ENCODE measurements at regions not wholly inside any gene's neighbourhood (a gene's known extent, or its start where the extent isn't known, plus 50 kb on each side); places are given as distances from the start of the nearest gene placed in this dataset.

DNA sequence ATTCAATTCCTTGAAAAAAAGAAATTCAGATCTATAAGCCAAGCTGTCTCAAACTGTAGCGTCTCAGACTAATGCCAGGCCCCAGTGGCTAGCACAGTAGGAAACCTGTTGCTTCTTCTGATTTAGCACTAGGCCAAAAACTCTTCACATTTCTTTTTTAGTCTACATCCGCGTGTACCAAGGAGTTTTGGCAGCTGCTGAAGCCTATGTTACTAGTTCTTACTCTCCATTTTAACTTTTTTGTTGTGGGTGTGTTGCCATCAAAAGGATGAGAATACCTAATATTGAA, 65.0 kb upstream of the BTN3A2 start:
- TF ChIP-seq CREB1 (CRISPR knock-in tag; IDR thresholded peaks at IDR 0.05; ENCODE audit: low read depth): no peak
- TF ChIP-seq, protein P1, sequence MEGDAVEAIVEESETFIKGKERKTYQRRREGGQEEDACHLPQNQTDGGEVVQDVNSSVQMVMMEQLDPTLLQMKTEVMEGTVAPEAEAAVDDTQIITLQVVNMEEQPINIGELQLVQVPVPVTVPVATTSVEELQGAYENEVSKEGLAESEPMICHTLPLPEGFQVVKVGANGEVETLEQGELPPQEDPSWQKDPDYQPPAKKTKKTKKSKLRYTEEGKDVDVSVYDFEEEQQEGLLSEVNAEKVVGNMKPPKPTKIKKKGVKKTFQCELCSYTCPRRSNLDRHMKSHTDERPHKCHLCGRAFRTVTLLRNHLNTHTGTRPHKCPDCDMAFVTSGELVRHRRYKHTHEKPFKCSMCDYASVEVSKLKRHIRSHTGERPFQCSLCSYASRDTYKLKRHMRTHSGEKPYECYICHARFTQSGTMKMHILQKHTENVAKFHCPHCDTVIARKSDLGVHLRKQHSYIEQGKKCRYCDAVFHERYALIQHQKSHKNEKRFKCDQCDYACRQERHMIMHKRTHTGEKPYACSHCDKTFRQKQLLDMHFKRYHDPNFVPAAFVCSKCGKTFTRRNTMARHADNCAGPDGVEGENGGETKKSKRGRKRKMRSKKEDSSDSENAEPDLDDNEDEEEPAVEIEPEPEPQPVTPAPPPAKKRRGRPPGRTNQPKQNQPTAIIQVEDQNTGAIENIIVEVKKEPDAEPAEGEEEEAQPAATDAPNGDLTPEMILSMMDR (conservative IDR thresholded peaks at IDR 0.05; ENCODE audit: low read depth in 2 of 2): no peak
- TF ChIP-seq EZH2phosphoT487 (IDR thresholded peaks at IDR 0.05; ENCODE audit: unreplicated experiment): no peak
- TF ChIP-seq, protein P2, sequence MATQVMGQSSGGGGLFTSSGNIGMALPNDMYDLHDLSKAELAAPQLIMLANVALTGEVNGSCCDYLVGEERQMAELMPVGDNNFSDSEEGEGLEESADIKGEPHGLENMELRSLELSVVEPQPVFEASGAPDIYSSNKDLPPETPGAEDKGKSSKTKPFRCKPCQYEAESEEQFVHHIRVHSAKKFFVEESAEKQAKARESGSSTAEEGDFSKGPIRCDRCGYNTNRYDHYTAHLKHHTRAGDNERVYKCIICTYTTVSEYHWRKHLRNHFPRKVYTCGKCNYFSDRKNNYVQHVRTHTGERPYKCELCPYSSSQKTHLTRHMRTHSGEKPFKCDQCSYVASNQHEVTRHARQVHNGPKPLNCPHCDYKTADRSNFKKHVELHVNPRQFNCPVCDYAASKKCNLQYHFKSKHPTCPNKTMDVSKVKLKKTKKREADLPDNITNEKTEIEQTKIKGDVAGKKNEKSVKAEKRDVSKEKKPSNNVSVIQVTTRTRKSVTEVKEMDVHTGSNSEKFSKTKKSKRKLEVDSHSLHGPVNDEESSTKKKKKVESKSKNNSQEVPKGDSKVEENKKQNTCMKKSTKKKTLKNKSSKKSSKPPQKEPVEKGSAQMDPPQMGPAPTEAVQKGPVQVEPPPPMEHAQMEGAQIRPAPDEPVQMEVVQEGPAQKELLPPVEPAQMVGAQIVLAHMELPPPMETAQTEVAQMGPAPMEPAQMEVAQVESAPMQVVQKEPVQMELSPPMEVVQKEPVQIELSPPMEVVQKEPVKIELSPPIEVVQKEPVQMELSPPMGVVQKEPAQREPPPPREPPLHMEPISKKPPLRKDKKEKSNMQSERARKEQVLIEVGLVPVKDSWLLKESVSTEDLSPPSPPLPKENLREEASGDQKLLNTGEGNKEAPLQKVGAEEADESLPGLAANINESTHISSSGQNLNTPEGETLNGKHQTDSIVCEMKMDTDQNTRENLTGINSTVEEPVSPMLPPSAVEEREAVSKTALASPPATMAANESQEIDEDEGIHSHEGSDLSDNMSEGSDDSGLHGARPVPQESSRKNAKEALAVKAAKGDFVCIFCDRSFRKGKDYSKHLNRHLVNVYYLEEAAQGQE (IDR thresholded peaks at IDR 0.05; ENCODE audit: unreplicated experiment): no peak
- TF ChIP-seq EZH2 (IDR thresholded peaks at IDR 0.05; ENCODE audit: low read depth, unreplicated experiment): no peak
- no peak for TF ChIP-seq ZNF114 (CRISPR knock-in tag; IDR thresholded peaks at IDR 0.05)
- no peak for TF ChIP-seq STAT1 (IDR thresholded peaks at IDR 0.05; ENCODE audit: unreplicated experiment)
- no peak for TF ChIP-seq POLR2AphosphoS5 (IDR thresholded peaks at IDR 0.05; ENCODE audit: low read depth)
- TF ChIP-seq NANOG (IDR thresholded peaks at IDR 0.05; ENCODE audit: borderline replicate concordance): no peak
- no peak for TF ChIP-seq ZNF331 (CRISPR knock-in tag; IDR thresholded peaks at IDR 0.05; ENCODE audit: low read depth)
- TF ChIP-seq, protein P3, sequence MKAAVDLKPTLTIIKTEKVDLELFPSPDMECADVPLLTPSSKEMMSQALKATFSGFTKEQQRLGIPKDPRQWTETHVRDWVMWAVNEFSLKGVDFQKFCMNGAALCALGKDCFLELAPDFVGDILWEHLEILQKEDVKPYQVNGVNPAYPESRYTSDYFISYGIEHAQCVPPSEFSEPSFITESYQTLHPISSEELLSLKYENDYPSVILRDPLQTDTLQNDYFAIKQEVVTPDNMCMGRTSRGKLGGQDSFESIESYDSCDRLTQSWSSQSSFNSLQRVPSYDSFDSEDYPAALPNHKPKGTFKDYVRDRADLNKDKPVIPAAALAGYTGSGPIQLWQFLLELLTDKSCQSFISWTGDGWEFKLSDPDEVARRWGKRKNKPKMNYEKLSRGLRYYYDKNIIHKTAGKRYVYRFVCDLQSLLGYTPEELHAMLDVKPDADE (IDR thresholded peaks at IDR 0.05): no peak
